GM12874 (cell line): ENCODE measurements at regions not wholly inside any gene's neighbourhood (a gene's known extent, or its start where the extent isn't known, plus 50 kb on each side); places are given as distances from the start of the nearest gene placed in this dataset.

ENCODE experiments used
- CTCF ChIP-seq: IDR thresholded peaks from 2 replicates; pipeline ENCODE4 v1.5.1; 2011; ENCODE audit warnings: low read depth, mild to moderate bottlenecking, control low read depth, low read length, moderate library complexity; ENCODE audit not compliant: insufficient read depth

- no peak for TF ChIP-seq CTCF
Measured at GRCh38 chr3:106059953-106060517, 191.2 kb upstream of the CBLB start.

- TF ChIP-seq CTCF = no peak
Measured at GRCh38 chr3:106063909-106064308, 195.1 kb upstream of the CBLB start.

GRCh38 chr3:106065831-106066230 lies 197.0 kb upstream of the CBLB start:
- TF ChIP-seq CTCF = no peak

- TF ChIP-seq CTCF = no peak
Measured at GRCh38 chr3:106067711-106068110, 198.9 kb upstream of the CBLB start.

- TF ChIP-seq CTCF = no peak
Measured at GRCh38 chr3:106068381-106068780, 199.6 kb upstream of the CBLB start.

GRCh38 chr3:106068795-106069194 lies 200.0 kb upstream of the CBLB start:
- TF ChIP-seq CTCF = no peak

GRCh38 chr3:106070187-106070586 lies 201.4 kb upstream of the CBLB start:
- no peak for TF ChIP-seq CTCF
